GM19468 (cell line): ENCODE measurements at regions not wholly inside any gene's neighbourhood (a gene's known extent, or its start where the extent isn't known, plus 50 kb on each side); places are given as distances from the start of the nearest gene placed in this dataset.
"Not testable (repeated sequence)": the region's sequence is repeated elsewhere in the genome, so short reads cannot be mapped to it uniquely, and the experiment has no call there.

Experiments used
- ATAC-seq: cut with Tn5 transposase; IDR thresholded peaks from one replicate; pipeline ENCODE4 v1.9.1; 2021; ENCODE audit warnings: mild to moderate bottlenecking, moderate library complexity, moderate number of reproducible peaks; ENCODE audit not compliant: unreplicated experiment; ENCODE audit errors: extremely low read depth

- ATAC-seq: no peak
Measured at GRCh38 chr18:9008709-9009635, 93.5 kb upstream of the NDUFV2 start.

- no peak for ATAC-seq
Measured at GRCh38 chr18:9009703-9010488, 92.6 kb upstream of the NDUFV2 start.

GRCh38 chr18:9011431-9011830 is 91.1 kb upstream of the NDUFV2 start:
- no peak for ATAC-seq

GRCh38 chr18:9013926-9014373 is 88.5 kb upstream of the NDUFV2 start:
- no peak for ATAC-seq

GRCh38 chr18:9015689-9016088 is 86.8 kb upstream of the NDUFV2 start:
- no peak for ATAC-seq

- ATAC-seq: peak; percentile 19
Measured at GRCh38 chr18:9016633-9017166, 85.8 kb upstream of the NDUFV2 start.

- ATAC-seq: peak; percentile 56
Measured at GRCh38 chr18:9017167-9017904, 85.2 kb upstream of the NDUFV2 start.

GRCh38 chr18:9017905-9018227 is 84.6 kb upstream of the NDUFV2 start:
- ATAC-seq: no peak

- ATAC-seq: no peak
Measured at GRCh38 chr18:9019135-9019534, 83.4 kb upstream of the NDUFV2 start.

GRCh38 chr18:9020221-9020620 is 82.3 kb upstream of the NDUFV2 start:
- no peak for ATAC-seq

- ATAC-seq: no peak
Measured at GRCh38 chr18:9021458-9021857, 81.0 kb upstream of the NDUFV2 start.

GRCh38 chr18:9022397-9023155 is 79.9 kb upstream of the NDUFV2 start:
- no peak for ATAC-seq

- ATAC-seq: not testable (repeated sequence)
Measured at GRCh38 chr18:9024031-9024646, 78.4 kb upstream of the NDUFV2 start.

GRCh38 chr18:9025091-9025838 is 77.2 kb upstream of the NDUFV2 start:
- ATAC-seq: no peak

GRCh38 chr18:9029131-9029530 is 73.4 kb upstream of the NDUFV2 start:
- ATAC-seq: no peak

- ATAC-seq: no peak
Measured at GRCh38 chr18:9032519-9032918, 70.0 kb upstream of the NDUFV2 start.

- no peak for ATAC-seq
Measured at GRCh38 chr18:9038277-9038871, 64.1 kb upstream of the NDUFV2 start.

- ATAC-seq: no peak
Measured at GRCh38 chr18:9039441-9040071, 62.9 kb upstream of the NDUFV2 start.
